AG04450 (cell line): ENCODE measurements at regions not wholly inside any gene's neighbourhood (a gene's known extent, or its start where the extent isn't known, plus 50 kb on each side); places are given as distances from the start of the nearest gene placed in this dataset.

Experiments used
- CTCF ChIA-PET: fragments of 300-600, 350-600 bp; formaldehyde crosslinking; extraction: SDS; loops from one replicate; lab custom pipeline; 2022; ENCODE audit warnings: antibody characterized with exemption, inconsistent platforms; lab: Charles Lee
- POLR2A ChIA-PET: fragments of 350-600 bp; formaldehyde crosslinking; extraction: SDS; loops from one replicate; lab custom pipeline; 2021; ENCODE audit warnings: antibody characterized with exemption, inconsistent platforms; lab: Yijun Ruan, JAX
- DNase-seq: peaks from one replicate; pipeline ENCODE4 v3.0.0-alpha.2; 2011; ENCODE audit warnings: low read depth, low spot score
- H3K27ac ChIP-seq: one replicate; pipeline ENCODE4 v1.5.1; 2012; ENCODE audit warnings: low read depth, low read length, control low read depth
- H3K27me3 ChIP-seq: one replicate; pipeline ENCODE4 v1.6.0; 2012; ENCODE audit warnings: low read length; ENCODE audit not compliant: control insufficient read depth, insufficient read depth
- H3K4me3 ChIP-seq: 2 replicates; pipeline ENCODE4 v1.5.1; 2011; ENCODE audit warnings: mild to moderate bottlenecking, low read depth, low read length, control low read depth
- H3K9me3 ChIP-seq: 2 replicates; pipeline ENCODE4 v1.5.1; 2012; ENCODE audit warnings: low read length; ENCODE audit not compliant: control insufficient read depth, insufficient read depth
- TF ChIP-seq, protein P1 (sequence below): IDR thresholded peaks from 2 replicates; pipeline ENCODE4 v1.5.1; 2011; ENCODE audit warnings: low read depth, low read length, control low read depth, inconsistent platforms

DNA sequence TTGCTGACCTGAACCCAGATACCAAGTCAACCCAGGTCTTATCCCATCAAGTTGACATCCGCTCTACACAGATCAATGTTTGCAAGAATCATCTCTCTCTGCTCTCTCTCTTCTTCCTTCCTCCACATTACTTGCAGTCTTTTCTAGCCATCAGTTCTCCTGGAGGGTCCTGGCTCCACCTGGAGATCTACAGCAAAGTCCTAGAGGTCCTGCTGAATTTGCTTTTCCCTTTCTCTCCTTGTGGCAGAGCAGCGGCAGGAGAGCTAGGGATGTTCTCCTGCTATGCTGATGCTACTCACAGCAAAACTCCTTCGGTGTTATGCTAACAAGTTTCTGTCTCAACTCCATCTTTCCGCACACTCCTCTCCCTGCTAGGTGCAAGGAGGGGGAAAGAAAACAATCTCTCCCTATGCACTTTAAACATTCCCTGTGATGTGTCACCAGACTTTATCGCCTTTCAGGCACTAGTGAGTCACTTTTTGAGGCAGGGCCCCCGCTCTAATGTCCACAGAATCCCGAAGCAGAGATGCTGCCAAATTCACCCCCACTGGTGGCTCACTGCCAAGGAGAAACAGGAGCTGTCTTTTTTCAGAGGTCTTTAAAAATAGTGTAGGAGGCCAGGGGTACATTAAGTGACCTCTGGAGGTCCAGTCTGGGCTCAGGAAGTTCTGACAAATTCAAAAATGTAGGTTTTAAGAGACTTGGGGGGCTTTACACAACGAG, 62.6 kb downstream of the FAM50B start:
- peak; percentile 43 for DNase-seq
- peaks cover 3% of the 10 kb centered on the region; the same call in 1 of the 2 replicates for H3K9me3 ChIP-seq
- ChIA-PET POLR2A (interaction anchor here (1.6 kb wide), 1 partner anchor 67 kb away, joined by 4 read pairs; no protein-coding TSS in a partner anchor), CTCF (interaction anchor here (0.8 to 3.6 kb wide), 5 partner anchors 21 to 170 kb away, joined by 3 to 18 read pairs (median 6); no protein-coding TSS in a partner anchor)
- no peaks in the 10 kb centered on the region for H3K27me3 ChIP-seq
- TF ChIP-seq, protein P1, sequence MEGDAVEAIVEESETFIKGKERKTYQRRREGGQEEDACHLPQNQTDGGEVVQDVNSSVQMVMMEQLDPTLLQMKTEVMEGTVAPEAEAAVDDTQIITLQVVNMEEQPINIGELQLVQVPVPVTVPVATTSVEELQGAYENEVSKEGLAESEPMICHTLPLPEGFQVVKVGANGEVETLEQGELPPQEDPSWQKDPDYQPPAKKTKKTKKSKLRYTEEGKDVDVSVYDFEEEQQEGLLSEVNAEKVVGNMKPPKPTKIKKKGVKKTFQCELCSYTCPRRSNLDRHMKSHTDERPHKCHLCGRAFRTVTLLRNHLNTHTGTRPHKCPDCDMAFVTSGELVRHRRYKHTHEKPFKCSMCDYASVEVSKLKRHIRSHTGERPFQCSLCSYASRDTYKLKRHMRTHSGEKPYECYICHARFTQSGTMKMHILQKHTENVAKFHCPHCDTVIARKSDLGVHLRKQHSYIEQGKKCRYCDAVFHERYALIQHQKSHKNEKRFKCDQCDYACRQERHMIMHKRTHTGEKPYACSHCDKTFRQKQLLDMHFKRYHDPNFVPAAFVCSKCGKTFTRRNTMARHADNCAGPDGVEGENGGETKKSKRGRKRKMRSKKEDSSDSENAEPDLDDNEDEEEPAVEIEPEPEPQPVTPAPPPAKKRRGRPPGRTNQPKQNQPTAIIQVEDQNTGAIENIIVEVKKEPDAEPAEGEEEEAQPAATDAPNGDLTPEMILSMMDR: no peak
- H3K4me3 ChIP-seq: peak overlapping the region; percentile 8; the same call in 1 of the 2 replicates
- H3K27ac ChIP-seq: peak overlapping the region; percentile 71

DNA sequence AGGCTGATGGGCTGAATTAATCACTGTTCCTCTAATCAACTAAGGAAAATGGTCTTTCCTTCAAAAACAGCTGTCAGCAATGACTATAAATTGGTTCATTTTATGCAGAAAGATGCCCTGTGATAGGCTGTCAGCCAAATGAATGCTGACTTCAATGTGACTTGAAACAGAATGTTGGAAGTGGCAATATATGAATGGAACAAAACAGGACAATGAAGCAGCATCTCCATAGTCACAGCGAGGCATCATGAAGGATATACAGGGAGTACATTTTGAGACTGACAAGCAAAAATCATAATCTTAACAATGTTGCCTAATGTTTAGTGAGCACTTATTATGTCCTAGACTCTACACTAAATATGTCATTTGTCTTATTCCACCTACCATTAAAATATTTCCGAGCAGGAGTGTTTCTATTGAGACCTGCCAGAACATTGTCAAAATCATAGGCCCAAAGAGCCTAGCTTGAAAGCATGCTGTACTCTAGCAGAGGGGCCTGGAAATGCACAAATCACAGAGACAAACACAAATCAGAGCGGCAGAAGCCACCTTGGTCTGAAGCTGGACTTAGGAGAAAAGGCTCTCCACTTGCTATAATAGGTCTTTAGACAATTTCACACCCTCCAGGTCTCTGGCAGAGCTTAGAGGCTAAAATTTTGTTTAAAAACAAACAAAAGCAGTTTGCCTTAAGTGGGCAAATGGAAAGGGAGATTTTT, 63.3 kb downstream of the FAM50B start:
- H3K4me3 ChIP-seq: no peak overlapping the region
- peaks cover 3% of the 10 kb centered on the region; the same call in 1 of the 2 replicates for H3K9me3 ChIP-seq
- H3K27ac ChIP-seq: peak overlapping the region; percentile 80
- H3K27me3 ChIP-seq: no peaks in the 10 kb centered on the region
- no peak for DNase-seq
- POLR2A ChIA-PET: interaction anchor here (0.6 to 1.6 kb wide), 2 partner anchors 66 to 351 kb away, joined by 4 to 5 read pairs; no protein-coding TSS in a partner anchor
- CTCF ChIA-PET: interaction anchor here (0.8 to 3.6 kb wide), 5 partner anchors 64 to 171 kb away, joined by 3 to 18 read pairs (median 5); partner anchors contain the start of gene FAM50B
- TF ChIP-seq, protein P1: no peak

DNA sequence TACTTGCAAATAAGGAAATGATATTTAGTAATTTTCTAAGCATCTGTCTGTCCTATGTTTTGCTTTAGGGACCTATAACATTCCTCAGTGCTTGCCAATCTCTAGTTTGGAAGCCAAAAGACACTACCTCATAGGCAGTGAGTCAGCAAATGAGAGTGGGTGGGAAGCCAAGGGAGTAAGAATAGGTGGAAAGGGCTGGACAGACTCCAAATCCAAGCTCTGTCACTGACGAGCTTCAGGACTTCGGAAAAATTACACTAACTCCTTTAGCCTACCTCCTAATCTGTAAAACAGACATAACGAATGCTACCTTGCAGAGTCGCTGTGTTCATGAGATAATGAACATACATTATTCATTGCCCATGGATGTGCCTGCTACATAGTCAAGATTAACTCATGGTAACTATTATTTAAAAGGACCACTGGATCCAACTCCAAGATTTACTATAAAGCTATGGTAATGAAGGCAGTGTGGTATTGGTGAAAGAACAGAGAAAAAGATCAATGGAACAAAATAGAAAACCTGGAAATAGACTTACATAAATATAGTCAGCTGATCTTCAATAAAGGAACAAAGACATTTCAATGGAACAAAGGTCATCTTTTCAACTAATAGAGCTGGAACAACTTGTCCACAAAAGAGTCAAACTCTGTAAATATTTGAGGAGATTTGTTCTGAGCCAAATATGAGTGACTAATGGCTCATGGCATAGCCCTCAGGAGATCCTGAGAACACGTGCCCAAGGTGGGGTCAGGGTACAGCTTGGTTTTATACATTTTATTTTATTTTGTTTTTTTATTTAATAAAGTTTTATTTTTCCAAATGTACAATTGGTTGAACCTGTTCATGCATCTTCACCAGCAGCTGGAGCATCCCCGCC, 64.1 kb downstream of the FAM50B start:
- Histone ChIP-seq H3K27ac (no peak overlapping the region), H3K4me3 (no peak overlapping the region), H3K27me3 (no peaks in the 10 kb centered on the region), H3K9me3 (peaks cover 3% of the 10 kb centered on the region; the same call in 1 of the 2 replicates)
- CTCF ChIA-PET: interaction anchor here (0.8 to 3.6 kb wide), 6 partner anchors 25 to 165 kb away, joined by 3 to 18 read pairs (median 5); partner anchors contain the start of gene FAM50B
- POLR2A ChIA-PET: interaction anchor here (0.6 to 1.6 kb wide), 4 partner anchors 31 to 352 kb away, joined by 3 to 5 read pairs (median 4); no protein-coding TSS in a partner anchor
- TF ChIP-seq, protein P1: no peak
- DNase-seq: peak; percentile 96

DNA sequence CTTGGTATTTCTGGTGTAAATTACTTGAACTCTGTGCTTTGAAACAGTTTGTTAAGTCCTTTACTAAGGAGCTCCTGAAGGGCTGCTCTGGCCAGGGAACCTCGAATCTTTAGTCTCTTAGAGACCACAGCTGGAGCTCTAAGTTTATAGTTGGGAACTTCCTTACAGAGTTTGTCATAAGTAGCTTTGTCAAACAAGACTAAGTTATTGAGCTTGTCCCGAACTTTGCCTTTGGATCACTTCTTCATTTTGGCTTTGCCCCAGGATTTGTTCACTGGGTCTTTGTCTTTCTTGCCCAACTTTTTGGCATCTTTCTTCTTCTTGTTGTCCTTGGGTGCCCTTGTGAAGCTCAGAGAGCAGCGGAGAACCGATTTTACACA, 64.8 kb downstream of the FAM50B start:
- H3K27me3 ChIP-seq: no peaks in the 10 kb centered on the region
- ChIA-PET POLR2A (interaction anchor here (1.1 to 1.6 kb wide), 2 partner anchors 65 to 105 kb away, joined by 4 read pairs; no protein-coding TSS in a partner anchor), CTCF (interaction anchor here (0.8 to 3.6 kb wide), 4 partner anchors 24 to 165 kb away, joined by 3 to 18 read pairs (median 6); partner anchors contain the start of gene FAM50B)
- H3K27ac ChIP-seq: no peak overlapping the region
- no peak for DNase-seq
- H3K4me3 ChIP-seq: no peak overlapping the region
- TF ChIP-seq, protein P1: no peak
- H3K9me3 ChIP-seq: peaks cover 3% of the 10 kb centered on the region; the same call in 1 of the 2 replicates
